ENCODE measurements at regions not wholly inside any gene's neighbourhood (a gene's known extent, or its start where the extent isn't known, plus 50 kb on each side); places are given as distances from the start of the nearest gene placed in this dataset.

- no peak overlapping the region for H3K4me3 ChIP-seq (ENCODE audit: low read depth, low read length)
- TF ChIP-seq CTCF (IDR thresholded peaks at IDR 0.05; ENCODE audit: borderline replicate concordance, insufficient read depth, low read depth, low read length): no peak
Observed at GRCh38 chr9:108211411-108211955, 644.3 kb downstream of the ACTL7B start.

GRCh38 chr9:108209132-108209685 is 646.6 kb downstream of the ACTL7B start:
- no peak overlapping the region for H3K4me3 ChIP-seq (ENCODE audit: low read depth, low read length)
- TF ChIP-seq CTCF (IDR thresholded peaks at IDR 0.05; ENCODE audit: borderline replicate concordance, insufficient read depth, low read depth, low read length): no peak

GRCh38 chr9:108207561-108208165 is 648.1 kb downstream of the ACTL7B start:
- H3K4me3 ChIP-seq (ENCODE audit: low read depth, low read length): no peak overlapping the region
- no peak for TF ChIP-seq CTCF (IDR thresholded peaks at IDR 0.05; ENCODE audit: borderline replicate concordance, insufficient read depth, low read depth, low read length)

GRCh38 chr9:108205276-108205675 is 650.5 kb downstream of the ACTL7B start:
- H3K4me3 ChIP-seq (ENCODE audit: low read depth, low read length): no peak overlapping the region
- TF ChIP-seq CTCF (IDR thresholded peaks at IDR 0.05; ENCODE audit: borderline replicate concordance, insufficient read depth, low read depth, low read length): no peak

GRCh38 chr9:108197899-108198298 is 657.9 kb downstream of the ACTL7B start:
- TF ChIP-seq CTCF (IDR thresholded peaks at IDR 0.05; ENCODE audit: borderline replicate concordance, insufficient read depth, low read depth, low read length): no peak
- H3K4me3 ChIP-seq (ENCODE audit: low read depth, low read length): no peak overlapping the region

GRCh38 chr9:108197008-108197365 is 658.8 kb downstream of the ACTL7B start:
- no peak overlapping the region for H3K4me3 ChIP-seq (ENCODE audit: low read depth, low read length)
- no peak for TF ChIP-seq CTCF (IDR thresholded peaks at IDR 0.05; ENCODE audit: borderline replicate concordance, insufficient read depth, low read depth, low read length)

Data from GM12875 (cell line).